ENCODE measurements at regions not wholly inside any gene's neighbourhood (a gene's known extent, or its start where the extent isn't known, plus 50 kb on each side); places are given as distances from the start of the nearest gene placed in this dataset.
"Not testable (repeated sequence)": the region's sequence is repeated elsewhere in the genome, so short reads cannot be mapped to it uniquely, and the experiment has no call there.

DNA sequence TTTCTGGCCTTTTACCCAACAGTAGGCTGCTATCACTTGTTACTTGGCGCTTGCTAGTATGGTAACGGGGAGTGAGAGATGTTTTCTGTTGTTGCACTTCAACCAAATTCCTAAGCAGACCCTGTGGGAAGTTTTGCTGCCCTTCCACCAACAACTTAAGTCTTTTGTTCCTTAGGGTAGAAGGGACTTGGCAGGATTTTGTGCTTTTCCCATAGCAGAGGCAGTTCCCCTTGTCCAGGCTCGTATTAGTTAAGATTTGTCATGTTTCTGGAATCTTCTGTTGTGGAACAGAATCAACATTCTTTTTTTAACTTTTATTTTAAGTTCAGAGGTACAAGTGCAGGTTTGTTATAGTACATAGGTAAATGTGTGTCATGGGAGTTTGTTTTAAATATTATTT is 73.2 kb upstream of the SGIP1 start:
- Histone ChIP-seq H3K27me3 (ENCODE audit: control insufficient read depth, insufficient read depth, low read length) (no peaks in the 10 kb centered on the region), H3K4me3 (ENCODE audit: low read depth, low read length) (no peak overlapping the region), H3K9ac (ENCODE audit: low read depth, low read length) (no peak overlapping the region), H3K36me3 (ENCODE audit: control insufficient read depth, insufficient read depth, low read length) (no peaks in the 10 kb centered on the region), H3K9me3 (ENCODE audit: control insufficient read depth, insufficient read depth, low read length) (peaks cover 7% of the 10 kb centered on the region; the same call in 1 of the 2 replicates), H3K4me1 (ENCODE audit: control insufficient read depth, insufficient read depth, low read length) (no peaks in the 10 kb centered on the region), H3K27ac (ENCODE audit: low read depth, low read length) (no peak overlapping the region)

DNA sequence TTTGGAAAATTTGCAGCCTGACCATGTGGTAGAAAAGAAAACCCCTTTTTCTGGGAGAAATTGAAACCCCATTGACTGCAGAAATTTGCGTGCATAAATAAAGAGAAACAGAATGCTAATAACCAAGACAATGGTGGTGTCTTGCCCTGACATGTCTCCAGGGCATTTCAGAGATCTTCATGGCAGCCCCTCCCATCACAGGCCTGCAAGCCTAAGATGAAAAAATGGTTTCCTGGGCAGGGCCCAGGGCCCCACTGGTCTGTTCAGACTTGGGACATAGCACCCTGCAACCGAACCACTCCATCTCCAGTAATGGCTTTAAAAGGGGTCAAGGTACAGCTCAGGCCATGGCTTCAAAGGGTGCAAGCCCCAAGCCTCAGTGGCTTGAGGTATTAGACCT is 71.6 kb upstream of the SGIP1 start:
- no peak overlapping the region for H3K9ac ChIP-seq (ENCODE audit: low read depth, low read length)
- H3K4me3 ChIP-seq (ENCODE audit: low read depth, low read length) = no peak overlapping the region
- peaks cover 7% of the 10 kb centered on the region; the same call in 1 of the 2 replicates for H3K9me3 ChIP-seq (ENCODE audit: control insufficient read depth, insufficient read depth, low read length)
- H3K4me1 ChIP-seq (ENCODE audit: control insufficient read depth, insufficient read depth, low read length) = no peaks in the 10 kb centered on the region
- no peak overlapping the region for H3K27ac ChIP-seq (ENCODE audit: low read depth, low read length)
- H3K27me3 ChIP-seq (ENCODE audit: control insufficient read depth, insufficient read depth, low read length) = no peaks in the 10 kb centered on the region
- H3K36me3 ChIP-seq (ENCODE audit: control insufficient read depth, insufficient read depth, low read length) = no peaks in the 10 kb centered on the region

GRCh38 chr1:66464351-66464750 is 69.6 kb upstream of the SGIP1 start:
- H3K4me3 ChIP-seq (ENCODE audit: low read depth, low read length) = no peak overlapping the region
- H3K9me3 ChIP-seq (ENCODE audit: control insufficient read depth, insufficient read depth, low read length) = peaks cover 7% of the 10 kb centered on the region; the same call in 1 of the 2 replicates
- no peaks in the 10 kb centered on the region for H3K27me3 ChIP-seq (ENCODE audit: control insufficient read depth, insufficient read depth, low read length)
- no peaks in the 10 kb centered on the region for H3K4me1 ChIP-seq (ENCODE audit: control insufficient read depth, insufficient read depth, low read length)
- no peaks in the 10 kb centered on the region for H3K36me3 ChIP-seq (ENCODE audit: control insufficient read depth, insufficient read depth, low read length)
- H3K27ac ChIP-seq (ENCODE audit: low read depth, low read length) = no peak overlapping the region
- H3K9ac ChIP-seq (ENCODE audit: low read depth, low read length) = no peak overlapping the region

DNA sequence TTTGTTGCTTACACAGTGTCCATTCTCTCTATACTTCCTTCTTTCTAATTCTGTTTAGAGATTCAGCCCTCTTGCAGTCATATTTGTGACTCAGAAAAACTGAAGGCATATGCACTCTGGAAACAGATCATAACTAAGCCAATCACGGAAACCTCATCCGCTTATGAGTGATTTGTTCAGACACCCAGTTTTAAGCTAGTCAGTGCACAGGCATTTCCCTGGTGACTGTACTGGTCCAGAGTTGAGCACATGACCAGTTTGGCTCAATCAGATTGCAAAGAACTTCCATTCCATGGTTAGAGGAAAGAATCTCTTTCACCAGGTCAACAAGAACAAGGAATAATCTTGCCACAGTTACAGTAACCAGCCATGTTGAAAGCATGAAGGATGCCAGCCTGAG is 69.2 kb upstream of the SGIP1 start:
- Histone ChIP-seq H3K9ac (ENCODE audit: low read depth, low read length) (no peak overlapping the region), H3K27ac (ENCODE audit: low read depth, low read length) (no peak overlapping the region), H3K9me3 (ENCODE audit: control insufficient read depth, insufficient read depth, low read length) (peaks cover 7% of the 10 kb centered on the region; the same call in 1 of the 2 replicates), H3K4me3 (ENCODE audit: low read depth, low read length) (no peak overlapping the region), H3K27me3 (ENCODE audit: control insufficient read depth, insufficient read depth, low read length) (no peaks in the 10 kb centered on the region), H3K36me3 (ENCODE audit: control insufficient read depth, insufficient read depth, low read length) (no peaks in the 10 kb centered on the region), H3K4me1 (ENCODE audit: control insufficient read depth, insufficient read depth, low read length) (no peaks in the 10 kb centered on the region)

DNA sequence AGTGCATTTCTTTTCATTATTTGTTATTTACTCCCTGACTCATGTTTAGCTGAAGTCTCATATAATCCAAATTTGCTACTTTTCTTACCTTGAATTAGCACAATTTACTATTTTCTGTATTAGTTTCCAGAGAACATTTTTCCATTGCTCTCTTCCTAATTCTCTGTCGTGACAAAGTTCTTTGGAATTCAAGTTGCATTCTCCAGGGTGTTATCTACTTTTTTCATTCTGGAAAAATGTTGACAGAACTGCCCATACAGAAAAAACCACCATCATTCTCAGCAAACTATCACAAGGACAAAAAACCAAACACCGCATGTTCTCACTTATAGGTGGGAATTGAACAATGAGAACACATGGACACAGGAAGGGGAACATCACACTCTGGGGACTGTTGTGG is 67.3 kb upstream of the SGIP1 start:
- H3K9me3 ChIP-seq (ENCODE audit: control insufficient read depth, insufficient read depth, low read length); H3K27ac ChIP-seq (ENCODE audit: low read depth, low read length); H3K4me3 ChIP-seq (ENCODE audit: low read depth, low read length); H3K36me3 ChIP-seq (ENCODE audit: control insufficient read depth, insufficient read depth, low read length); H3K4me1 ChIP-seq (ENCODE audit: control insufficient read depth, insufficient read depth, low read length); H3K27me3 ChIP-seq (ENCODE audit: control insufficient read depth, insufficient read depth, low read length); H3K9ac ChIP-seq (ENCODE audit: low read depth, low read length): not testable (repeated sequence)

DNA sequence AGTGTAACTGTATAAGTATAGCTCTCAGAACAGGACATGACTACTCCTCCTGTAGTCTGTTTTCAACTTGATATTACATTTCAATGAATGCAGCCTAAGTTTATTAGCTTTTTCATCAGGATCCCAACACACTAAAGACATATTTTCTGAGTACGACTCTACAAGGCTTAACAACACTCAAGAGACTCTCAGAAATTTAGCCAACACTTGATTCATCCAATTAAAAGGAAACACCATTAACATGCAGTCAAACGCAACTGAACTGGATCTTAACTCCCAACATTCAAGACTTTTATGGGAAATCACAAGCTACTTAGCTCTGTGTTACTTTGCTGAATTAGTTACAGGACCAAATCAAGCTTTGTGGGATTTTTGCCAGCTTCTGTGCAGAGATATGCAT is 65.2 kb upstream of the SGIP1 start:
- H3K9ac ChIP-seq (ENCODE audit: low read depth, low read length) = no peak overlapping the region
- no peaks in the 10 kb centered on the region for H3K36me3 ChIP-seq (ENCODE audit: control insufficient read depth, insufficient read depth, low read length)
- no peaks in the 10 kb centered on the region for H3K4me1 ChIP-seq (ENCODE audit: control insufficient read depth, insufficient read depth, low read length)
- H3K27me3 ChIP-seq (ENCODE audit: control insufficient read depth, insufficient read depth, low read length) = no peaks in the 10 kb centered on the region
- no peak overlapping the region for H3K4me3 ChIP-seq (ENCODE audit: low read depth, low read length)
- no peak overlapping the region for H3K27ac ChIP-seq (ENCODE audit: low read depth, low read length)
- H3K9me3 ChIP-seq (ENCODE audit: control insufficient read depth, insufficient read depth, low read length) = no peaks in the 10 kb centered on the region

- Histone ChIP-seq H3K27me3 (ENCODE audit: control insufficient read depth, insufficient read depth, low read length) (no peaks in the 10 kb centered on the region), H3K4me3 (ENCODE audit: low read depth, low read length) (no peak overlapping the region), H3K27ac (ENCODE audit: low read depth, low read length) (no peak overlapping the region), H3K9ac (ENCODE audit: low read depth, low read length) (no peak overlapping the region), H3K4me1 (ENCODE audit: control insufficient read depth, insufficient read depth, low read length) (no peaks in the 10 kb centered on the region), H3K9me3 (ENCODE audit: control insufficient read depth, insufficient read depth, low read length) (no peaks in the 10 kb centered on the region; the same call in 1 of the 2 replicates), H3K36me3 (ENCODE audit: control insufficient read depth, insufficient read depth, low read length) (no peaks in the 10 kb centered on the region)
Measured at GRCh38 chr1:66475940-66476339, 58.0 kb upstream of the SGIP1 start.

- Histone ChIP-seq H3K9ac (ENCODE audit: low read depth, low read length) (no peak overlapping the region), H3K27ac (ENCODE audit: low read depth, low read length) (no peak overlapping the region), H3K36me3 (ENCODE audit: control insufficient read depth, insufficient read depth, low read length) (no peaks in the 10 kb centered on the region), H3K4me3 (ENCODE audit: low read depth, low read length) (no peak overlapping the region), H3K27me3 (ENCODE audit: control insufficient read depth, insufficient read depth, low read length) (no peaks in the 10 kb centered on the region), H3K4me1 (ENCODE audit: control insufficient read depth, insufficient read depth, low read length) (no peaks in the 10 kb centered on the region), H3K9me3 (ENCODE audit: control insufficient read depth, insufficient read depth, low read length) (no peaks in the 10 kb centered on the region; the same call in 1 of the 2 replicates)
Measured at GRCh38 chr1:66476774-66477173, 57.2 kb upstream of the SGIP1 start.

DNA sequence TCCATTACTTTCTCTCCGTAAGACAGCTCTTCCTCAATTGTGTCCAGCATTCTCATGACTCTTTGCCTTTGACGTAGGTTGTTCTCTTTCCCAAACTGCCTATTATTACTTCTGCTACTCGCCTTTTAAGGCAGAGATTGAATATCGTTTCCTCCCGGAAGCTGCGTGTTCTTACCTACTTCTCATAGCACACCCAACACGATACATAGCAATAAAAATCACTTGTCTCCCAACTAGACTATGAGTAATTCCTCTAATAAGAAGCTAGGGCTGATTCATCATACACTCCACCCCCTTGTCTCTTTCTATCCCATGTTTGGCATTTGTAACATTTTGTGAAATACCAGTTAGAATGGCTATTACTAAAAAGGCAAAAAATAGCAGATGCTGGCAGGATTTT is 55.8 kb upstream of the SGIP1 start:
- Histone ChIP-seq H3K27ac (ENCODE audit: low read depth, low read length) (no peak overlapping the region), H3K9ac (ENCODE audit: low read depth, low read length) (no peak overlapping the region), H3K4me3 (ENCODE audit: low read depth, low read length) (no peak overlapping the region)

DNA sequence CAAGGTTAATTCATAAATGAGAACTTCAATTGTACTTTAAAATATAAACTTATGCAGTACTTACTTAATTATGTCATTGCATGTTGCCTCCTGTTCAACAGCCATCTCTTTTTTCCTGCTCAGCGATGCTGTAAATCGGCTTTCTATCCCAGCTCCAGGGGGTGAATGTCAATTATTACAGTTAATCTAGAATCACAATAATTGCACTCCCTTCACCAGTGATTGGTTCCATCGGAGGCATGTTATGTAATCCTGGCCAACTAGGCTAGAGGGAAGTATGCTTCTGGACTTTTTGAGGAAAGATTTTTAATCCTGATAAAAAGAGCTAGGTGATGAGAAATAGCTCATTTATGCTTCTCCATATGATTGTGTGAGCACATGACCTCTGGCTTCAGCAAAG is 53.8 kb upstream of the SGIP1 start:
- Histone ChIP-seq H3K4me3 (ENCODE audit: low read depth, low read length) (no peak overlapping the region), H3K27me3 (ENCODE audit: control insufficient read depth, insufficient read depth, low read length) (no peaks in the 10 kb centered on the region), H3K9me3 (ENCODE audit: control insufficient read depth, insufficient read depth, low read length) (no peaks in the 10 kb centered on the region; the same call in 1 of the 2 replicates), H3K4me1 (ENCODE audit: control insufficient read depth, insufficient read depth, low read length) (no peaks in the 10 kb centered on the region), H3K36me3 (ENCODE audit: control insufficient read depth, insufficient read depth, low read length) (no peaks in the 10 kb centered on the region), H3K9ac (ENCODE audit: low read depth, low read length) (no peak overlapping the region), H3K27ac (ENCODE audit: low read depth, low read length) (no peak overlapping the region)

More for the DNA sequence above, 55.8 kb upstream of the SGIP1 start:
- Histone ChIP-seq H3K27me3 (ENCODE audit: control insufficient read depth, insufficient read depth, low read length) (no peaks in the 10 kb centered on the region), H3K9me3 (ENCODE audit: control insufficient read depth, insufficient read depth, low read length) (no peaks in the 10 kb centered on the region; the same call in 1 of the 2 replicates), H3K4me1 (ENCODE audit: control insufficient read depth, insufficient read depth, low read length) (no peaks in the 10 kb centered on the region), H3K36me3 (ENCODE audit: control insufficient read depth, insufficient read depth, low read length) (no peaks in the 10 kb centered on the region)

DNA sequence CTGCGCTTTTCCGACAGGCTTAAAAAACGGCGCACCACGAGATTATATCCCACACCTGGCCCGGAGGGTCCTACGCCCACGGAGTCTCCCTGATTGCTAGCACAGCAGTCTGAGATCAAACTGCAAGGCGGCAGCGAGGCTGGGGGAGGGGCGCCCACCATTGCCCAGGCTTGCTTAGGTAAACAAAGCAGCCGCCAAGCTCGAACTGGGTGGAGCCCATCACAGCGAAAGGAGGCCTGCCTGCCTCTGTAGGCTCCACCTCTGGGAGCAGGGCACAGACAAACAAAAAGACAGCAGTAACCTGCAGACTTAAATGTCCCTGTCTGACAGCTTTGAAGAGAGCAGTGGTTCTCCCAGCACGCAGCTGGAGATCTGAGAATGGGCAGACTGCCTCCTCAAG is 52.7 kb upstream of the SGIP1 start:
- H3K27me3 ChIP-seq (ENCODE audit: control insufficient read depth, insufficient read depth, low read length); H3K4me3 ChIP-seq (ENCODE audit: low read depth, low read length); H3K36me3 ChIP-seq (ENCODE audit: control insufficient read depth, insufficient read depth, low read length); H3K4me1 ChIP-seq (ENCODE audit: control insufficient read depth, insufficient read depth, low read length); H3K9ac ChIP-seq (ENCODE audit: low read depth, low read length); H3K27ac ChIP-seq (ENCODE audit: low read depth, low read length); H3K9me3 ChIP-seq (ENCODE audit: control insufficient read depth, insufficient read depth, low read length): not testable (repeated sequence)

Measured in HUES48 (cell line).